ENCODE measurements at regions not wholly inside any gene's neighbourhood (a gene's known extent, or its start where the extent isn't known, plus 50 kb on each side); places are given as distances from the start of the nearest gene placed in this dataset.

- TF ChIP-seq, protein P1, sequence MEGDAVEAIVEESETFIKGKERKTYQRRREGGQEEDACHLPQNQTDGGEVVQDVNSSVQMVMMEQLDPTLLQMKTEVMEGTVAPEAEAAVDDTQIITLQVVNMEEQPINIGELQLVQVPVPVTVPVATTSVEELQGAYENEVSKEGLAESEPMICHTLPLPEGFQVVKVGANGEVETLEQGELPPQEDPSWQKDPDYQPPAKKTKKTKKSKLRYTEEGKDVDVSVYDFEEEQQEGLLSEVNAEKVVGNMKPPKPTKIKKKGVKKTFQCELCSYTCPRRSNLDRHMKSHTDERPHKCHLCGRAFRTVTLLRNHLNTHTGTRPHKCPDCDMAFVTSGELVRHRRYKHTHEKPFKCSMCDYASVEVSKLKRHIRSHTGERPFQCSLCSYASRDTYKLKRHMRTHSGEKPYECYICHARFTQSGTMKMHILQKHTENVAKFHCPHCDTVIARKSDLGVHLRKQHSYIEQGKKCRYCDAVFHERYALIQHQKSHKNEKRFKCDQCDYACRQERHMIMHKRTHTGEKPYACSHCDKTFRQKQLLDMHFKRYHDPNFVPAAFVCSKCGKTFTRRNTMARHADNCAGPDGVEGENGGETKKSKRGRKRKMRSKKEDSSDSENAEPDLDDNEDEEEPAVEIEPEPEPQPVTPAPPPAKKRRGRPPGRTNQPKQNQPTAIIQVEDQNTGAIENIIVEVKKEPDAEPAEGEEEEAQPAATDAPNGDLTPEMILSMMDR (IDR thresholded peaks at IDR 0.05) = no peak
- Histone ChIP-seq H3K9me3 (no peaks in the 10 kb centered on the region), H3K27me3 (ENCODE audit: insufficient read depth in 3 of 3, low read length in 2 of 3) (no peaks in the 10 kb centered on the region), H3K4me3 (no peak overlapping the region), H3K27ac (no peak overlapping the region), H3K4me1 (no peaks in the 10 kb centered on the region), H3K36me3 (ENCODE audit: insufficient read depth in 1 of 2, low read depth in 1 of 2) (no peaks in the 10 kb centered on the region)
- intact Hi-C loops (cut with DNase I) = no loop called here
- no peak for ATAC-seq
- no peak for DNase-seq
- WGBS, 3 donors = 76 to 84% (median 77%) methylated on average over 13 of the region's 13 CpGs
Measured at GRCh38 chr2:23021311-23022120, 363.5 kb upstream of the KLHL29 start.

- Histone ChIP-seq H3K27me3 (ENCODE audit: insufficient read depth in 3 of 3, low read length in 2 of 3) (no peaks in the 10 kb centered on the region), H3K9me3 (no peaks in the 10 kb centered on the region), H3K4me3 (no peak overlapping the region), H3K4me1 (no peaks in the 10 kb centered on the region), H3K36me3 (ENCODE audit: insufficient read depth in 1 of 2, low read depth in 1 of 2) (no peaks in the 10 kb centered on the region), H3K27ac (no peak overlapping the region)
- no peak for DNase-seq
- TF ChIP-seq, protein P1 (IDR thresholded peaks at IDR 0.05) = no peak
- intact Hi-C loops (cut with DNase I) = no loop called here
- no peak for ATAC-seq
- 20 to 70% (median 67%) methylated on average over 3 of the region's 3 CpGs for WGBS, 3 donors
Measured at GRCh38 chr2:23023722-23024121, 361.3 kb upstream of the KLHL29 start.

GRCh38 chr2:23026671-23027070, 358.3 kb upstream of the KLHL29 start:
- ATAC-seq = no peak
- no peaks in the 10 kb centered on the region for H3K9me3 ChIP-seq
- H3K4me3 ChIP-seq = no peak overlapping the region
- H3K27me3 ChIP-seq (ENCODE audit: insufficient read depth in 3 of 3, low read length in 2 of 3) = no peaks in the 10 kb centered on the region
- intact Hi-C loops (cut with DNase I) = no loop called here
- H3K27ac ChIP-seq = no peak overlapping the region
- TF ChIP-seq, protein P1 (IDR thresholded peaks at IDR 0.05) = no peak
- H3K4me1 ChIP-seq = no peaks in the 10 kb centered on the region
- no peak for DNase-seq
- WGBS, 3 donors = 77 to 84% (median 81%) methylated on average over 4 of the region's 4 CpGs
- no peaks in the 10 kb centered on the region for H3K36me3 ChIP-seq (ENCODE audit: insufficient read depth in 1 of 2, low read depth in 1 of 2)

DNA sequence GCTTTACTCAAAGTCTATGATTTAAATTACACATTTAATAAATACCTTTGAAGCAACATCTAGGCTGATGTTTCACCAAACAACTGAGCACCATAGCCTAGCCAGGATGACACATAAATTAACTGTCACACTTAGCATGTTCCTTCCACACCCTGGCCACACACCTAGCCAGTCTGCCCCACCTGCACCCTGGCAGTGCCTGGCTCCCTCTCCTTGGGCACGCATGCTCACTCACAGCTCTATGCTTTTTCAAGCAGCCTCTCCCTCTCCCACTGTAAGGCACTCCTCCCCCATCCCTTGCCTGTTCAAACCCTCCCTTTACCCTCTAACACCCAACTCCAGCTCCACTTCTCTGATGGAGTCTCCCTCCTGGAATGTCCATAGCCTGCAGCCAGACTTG, 357.6 kb upstream of the KLHL29 start:
- ATAC-seq = no peak
- H3K4me1 ChIP-seq = no peaks in the 10 kb centered on the region
- no peaks in the 10 kb centered on the region for H3K36me3 ChIP-seq (ENCODE audit: insufficient read depth in 1 of 2, low read depth in 1 of 2)
- WGBS, 3 donors = 93 to 100% (median 98%) methylated on average over 1 of the region's 1 CpG
- no peak overlapping the region for H3K4me3 ChIP-seq
- intact Hi-C loops (cut with DNase I) = no loop called here
- TF ChIP-seq, protein P1 (IDR thresholded peaks at IDR 0.05) = no peak
- no peak for DNase-seq
- H3K27ac ChIP-seq = no peak overlapping the region
- no peaks in the 10 kb centered on the region for H3K9me3 ChIP-seq
- H3K27me3 ChIP-seq (ENCODE audit: insufficient read depth in 3 of 3, low read length in 2 of 3) = no peaks in the 10 kb centered on the region

DNA sequence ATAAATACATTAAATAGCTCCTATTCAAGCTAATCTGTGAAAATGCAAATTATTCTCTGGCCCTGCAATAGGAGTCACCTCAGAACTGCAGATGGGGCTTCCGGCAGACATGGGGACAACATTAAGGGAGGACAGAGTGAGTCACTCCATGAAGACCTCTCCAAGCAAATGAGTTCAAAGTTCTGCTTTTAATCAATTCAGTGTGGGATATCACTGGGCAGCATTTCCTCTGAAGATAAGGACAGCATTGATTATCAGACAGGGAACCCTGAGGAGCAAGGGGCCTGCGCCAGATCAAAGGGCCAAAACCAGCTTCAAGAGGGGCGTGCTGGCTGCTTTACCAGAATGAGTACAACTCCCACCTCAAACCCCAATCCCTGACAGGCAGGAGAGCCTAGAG, 356.9 kb upstream of the KLHL29 start:
- Histone ChIP-seq H3K4me1 (no peaks in the 10 kb centered on the region), H3K27ac (no peak overlapping the region), H3K27me3 (ENCODE audit: insufficient read depth in 3 of 3, low read length in 2 of 3) (no peaks in the 10 kb centered on the region), H3K9me3 (no peaks in the 10 kb centered on the region), H3K4me3 (no peak overlapping the region), H3K36me3 (ENCODE audit: insufficient read depth in 1 of 2, low read depth in 1 of 2) (no peaks in the 10 kb centered on the region)
- ATAC-seq = no peak
- 87 to 92% (median 89%) methylated on average over 3 of the region's 3 CpGs for WGBS, 3 donors
- TF ChIP-seq, protein P1 (IDR thresholded peaks at IDR 0.05) = no peak
- intact Hi-C loops (cut with DNase I) = no loop called here
- no peak for DNase-seq

Data from psoas muscle (tissue), 7 donors.